ENCODE measurements at regions not wholly inside any gene's neighbourhood (a gene's known extent, or its start where the extent isn't known, plus 50 kb on each side); places are given as distances from the start of the nearest gene placed in this dataset.

DNA sequence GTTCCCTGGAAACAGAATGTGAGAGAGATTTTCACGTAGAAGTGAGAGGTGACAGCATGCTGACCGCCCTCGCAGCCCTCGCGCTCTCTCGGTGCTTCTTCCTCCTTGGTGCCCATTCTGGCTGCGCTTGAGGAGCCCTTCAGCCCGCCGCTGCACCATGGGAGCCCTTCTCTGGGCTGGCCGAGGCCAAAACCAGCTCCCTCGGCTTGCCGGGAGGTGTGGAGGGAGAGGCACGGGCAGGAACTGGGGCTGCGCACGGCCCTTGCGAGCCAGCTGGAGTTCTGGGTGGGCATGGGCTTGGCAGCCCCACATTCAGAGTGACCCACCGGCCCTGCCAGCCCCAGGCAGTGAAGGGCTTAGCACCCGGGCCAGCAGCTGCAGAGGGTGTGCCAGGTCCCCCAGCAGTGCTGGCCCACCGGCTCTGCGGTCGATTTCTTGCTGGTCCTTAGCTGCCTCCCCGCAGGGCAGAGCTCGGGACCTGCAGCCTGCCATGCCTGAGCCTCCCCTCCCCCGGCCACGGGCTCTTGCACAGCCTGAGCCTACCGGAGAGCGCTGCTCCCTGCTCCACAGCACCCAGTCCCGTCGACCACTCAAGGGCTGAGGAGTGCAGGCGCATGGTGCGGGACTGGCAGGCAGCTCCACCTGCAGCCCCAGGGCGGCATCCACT, 888.7 kb upstream of the ZWINT start:
- H3K4me3 ChIP-seq (ENCODE audit: low read depth, low read length): no peak overlapping the region
- no peak overlapping the region for H3K27ac ChIP-seq
- no peaks in the 10 kb centered on the region for H3K27me3 ChIP-seq (replicated peaks)
- TF ChIP-seq, protein P1, sequence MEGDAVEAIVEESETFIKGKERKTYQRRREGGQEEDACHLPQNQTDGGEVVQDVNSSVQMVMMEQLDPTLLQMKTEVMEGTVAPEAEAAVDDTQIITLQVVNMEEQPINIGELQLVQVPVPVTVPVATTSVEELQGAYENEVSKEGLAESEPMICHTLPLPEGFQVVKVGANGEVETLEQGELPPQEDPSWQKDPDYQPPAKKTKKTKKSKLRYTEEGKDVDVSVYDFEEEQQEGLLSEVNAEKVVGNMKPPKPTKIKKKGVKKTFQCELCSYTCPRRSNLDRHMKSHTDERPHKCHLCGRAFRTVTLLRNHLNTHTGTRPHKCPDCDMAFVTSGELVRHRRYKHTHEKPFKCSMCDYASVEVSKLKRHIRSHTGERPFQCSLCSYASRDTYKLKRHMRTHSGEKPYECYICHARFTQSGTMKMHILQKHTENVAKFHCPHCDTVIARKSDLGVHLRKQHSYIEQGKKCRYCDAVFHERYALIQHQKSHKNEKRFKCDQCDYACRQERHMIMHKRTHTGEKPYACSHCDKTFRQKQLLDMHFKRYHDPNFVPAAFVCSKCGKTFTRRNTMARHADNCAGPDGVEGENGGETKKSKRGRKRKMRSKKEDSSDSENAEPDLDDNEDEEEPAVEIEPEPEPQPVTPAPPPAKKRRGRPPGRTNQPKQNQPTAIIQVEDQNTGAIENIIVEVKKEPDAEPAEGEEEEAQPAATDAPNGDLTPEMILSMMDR (IDR thresholded peaks at IDR 0.05; ENCODE audit: low read depth, low read length, missing control alignments): no peak
- no peaks in the 10 kb centered on the region for H3K36me3 ChIP-seq (replicated peaks)
- in situ Hi-C loops (cut with HindIII; ENCODE audit: low pct_ligation_motif_present, low sequenced_read_pairs): no loop called here
- no peak for DNase-seq

DNA sequence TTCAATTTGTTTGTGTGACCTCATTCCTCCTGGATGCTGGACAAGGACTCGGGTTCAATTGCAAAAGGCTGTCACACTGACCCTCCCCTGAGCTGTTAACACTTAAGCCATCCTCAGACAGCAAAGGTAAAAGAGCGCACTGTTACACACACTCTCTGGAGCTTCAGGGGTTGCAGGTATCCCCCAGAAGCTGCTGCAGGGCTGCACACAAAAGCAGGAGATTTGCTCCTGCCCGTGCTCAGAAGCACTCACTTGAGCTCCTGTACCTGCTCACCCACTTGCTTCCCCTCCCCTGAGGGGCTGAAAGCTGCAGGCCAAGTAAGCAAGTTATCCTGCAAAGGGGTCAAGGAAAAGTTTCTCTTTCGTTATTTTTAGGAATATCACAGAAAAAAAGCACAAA, 886.2 kb upstream of the ZWINT start:
- TF ChIP-seq, protein P1 (IDR thresholded peaks at IDR 0.05; ENCODE audit: low read depth, low read length, missing control alignments): no peak
- no peaks in the 10 kb centered on the region for H3K36me3 ChIP-seq (replicated peaks)
- H3K4me3 ChIP-seq (ENCODE audit: low read depth, low read length): no peak overlapping the region
- H3K27me3 ChIP-seq (replicated peaks): no peaks in the 10 kb centered on the region
- in situ Hi-C loops (cut with HindIII; ENCODE audit: low pct_ligation_motif_present, low sequenced_read_pairs): no loop called here
- H3K27ac ChIP-seq: no peak overlapping the region
- no peak for DNase-seq

DNA sequence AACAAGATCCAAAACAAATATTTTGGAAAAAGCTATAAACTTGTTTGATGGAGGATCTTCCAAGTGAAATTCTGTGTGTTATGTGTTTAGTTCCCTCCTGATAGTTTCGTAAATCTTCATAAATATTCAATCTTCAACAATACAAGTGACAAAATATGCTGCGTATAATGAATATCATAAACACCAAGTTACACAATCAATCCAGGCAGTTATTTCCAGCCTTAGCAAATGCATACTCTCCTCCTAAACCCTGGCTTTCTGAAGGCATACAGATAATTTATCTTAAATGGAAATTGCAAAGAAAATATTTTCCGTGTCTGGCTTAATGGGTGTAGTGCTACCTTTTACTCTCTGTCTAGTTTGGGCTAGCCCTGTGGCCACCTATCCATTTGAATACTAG, 864.9 kb upstream of the ZWINT start:
- no peaks in the 10 kb centered on the region for H3K27me3 ChIP-seq (replicated peaks)
- in situ Hi-C loops (cut with HindIII; ENCODE audit: low pct_ligation_motif_present, low sequenced_read_pairs): no loop called here
- no peak overlapping the region for H3K4me3 ChIP-seq (ENCODE audit: low read depth, low read length)
- no peak overlapping the region for H3K27ac ChIP-seq
- DNase-seq: no peak
- no peaks in the 10 kb centered on the region for H3K36me3 ChIP-seq (replicated peaks)
- TF ChIP-seq, protein P1 (IDR thresholded peaks at IDR 0.05; ENCODE audit: low read depth, low read length, missing control alignments): no peak

DNA sequence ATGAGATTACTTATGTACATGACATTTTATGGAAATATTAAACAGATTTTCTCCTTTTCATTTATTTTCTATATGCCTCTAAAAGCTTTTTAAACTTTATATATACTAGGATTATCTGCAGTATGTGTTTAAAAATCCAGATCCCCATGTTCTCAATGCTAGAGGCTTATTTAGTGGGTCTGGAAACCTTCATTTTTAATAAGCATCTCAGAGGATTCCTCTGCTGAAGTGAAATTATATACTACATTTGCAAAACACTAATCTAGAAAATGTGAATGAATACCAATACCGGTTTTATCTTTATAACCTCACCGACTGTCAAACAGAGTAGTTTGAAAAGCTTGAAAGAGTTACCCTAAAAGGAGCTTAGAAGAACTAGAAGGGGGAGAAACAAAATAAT, 863.8 kb upstream of the ZWINT start:
- no peak for DNase-seq
- H3K27ac ChIP-seq: no peak overlapping the region
- no peaks in the 10 kb centered on the region for H3K36me3 ChIP-seq (replicated peaks)
- no peaks in the 10 kb centered on the region for H3K27me3 ChIP-seq (replicated peaks)
- in situ Hi-C loops (cut with HindIII; ENCODE audit: low pct_ligation_motif_present, low sequenced_read_pairs): no loop called here
- H3K4me3 ChIP-seq (ENCODE audit: low read depth, low read length): no peak overlapping the region
- TF ChIP-seq, protein P1 (IDR thresholded peaks at IDR 0.05; ENCODE audit: low read depth, low read length, missing control alignments): no peak

DNA sequence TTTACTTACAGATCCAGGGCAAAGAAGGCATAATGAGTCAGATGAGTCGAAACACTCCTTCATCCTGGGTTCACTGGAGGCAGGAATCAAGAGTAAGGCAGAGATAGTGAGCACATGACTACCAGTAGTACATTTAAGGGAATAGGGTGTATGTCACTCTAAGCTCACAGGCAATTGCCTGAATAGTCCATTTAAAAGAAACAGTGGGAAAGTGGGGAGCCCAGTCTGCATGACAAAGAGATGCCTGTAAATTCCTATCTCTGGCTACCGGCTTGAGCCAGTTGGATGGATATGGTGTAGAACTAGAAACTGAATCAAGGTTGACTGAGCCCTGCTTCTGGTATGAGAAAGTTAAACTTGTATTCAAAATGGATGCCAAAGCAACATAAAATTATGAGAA, 861.5 kb upstream of the ZWINT start:
- TF ChIP-seq, protein P1 (IDR thresholded peaks at IDR 0.05; ENCODE audit: low read depth, low read length, missing control alignments): no peak
- H3K27me3 ChIP-seq (replicated peaks): no peaks in the 10 kb centered on the region
- no peaks in the 10 kb centered on the region for H3K36me3 ChIP-seq (replicated peaks)
- H3K4me3 ChIP-seq (ENCODE audit: low read depth, low read length): no peak overlapping the region
- H3K27ac ChIP-seq: no peak overlapping the region
- no peak for DNase-seq
- in situ Hi-C loops (cut with HindIII; ENCODE audit: low pct_ligation_motif_present, low sequenced_read_pairs): no loop called here

DNA sequence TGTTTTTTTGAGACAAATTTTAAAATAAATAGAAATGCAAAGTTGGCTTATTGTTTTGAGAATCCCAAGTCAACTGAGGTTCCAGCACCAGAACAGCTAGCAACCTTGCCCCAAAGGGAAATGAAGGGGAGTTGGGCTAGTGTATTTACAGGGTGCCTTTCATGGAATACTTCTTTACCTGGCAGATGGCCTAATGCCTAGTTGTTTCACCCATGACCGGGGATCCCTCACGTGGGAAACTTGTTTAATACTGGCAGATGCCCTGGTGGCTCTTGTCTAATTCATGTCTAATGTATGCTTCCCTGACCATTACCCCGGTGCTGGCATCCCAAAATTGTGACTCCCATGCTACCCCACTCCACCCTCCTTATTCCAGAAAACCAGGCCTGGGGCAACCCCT, 861.1 kb upstream of the ZWINT start:
- DNase-seq: no peak
- no peak overlapping the region for H3K4me3 ChIP-seq (ENCODE audit: low read depth, low read length)
- TF ChIP-seq, protein P1 (IDR thresholded peaks at IDR 0.05; ENCODE audit: low read depth, low read length, missing control alignments): no peak
- H3K36me3 ChIP-seq (replicated peaks): no peaks in the 10 kb centered on the region
- H3K27ac ChIP-seq: no peak overlapping the region
- H3K27me3 ChIP-seq (replicated peaks): no peaks in the 10 kb centered on the region
- in situ Hi-C loops (cut with HindIII; ENCODE audit: low pct_ligation_motif_present, low sequenced_read_pairs): no loop called here

All from brain microvascular endothelial cell (primary cell).